Body of pancreas (tissue), 4 donors: ENCODE measurements at regions not wholly inside any gene's neighbourhood (a gene's known extent, or its start where the extent isn't known, plus 50 kb on each side); places are given as distances from the start of the nearest gene placed in this dataset.

Experiments
- CTCF ChIP-seq, 7 experiments: fragments of 450-650 bp in 4 of 7; fragments of 200-600 bp in 3 of 7; sonication (generic) in 3 of 7; IDR thresholded peaks; one replicate each; pipeline ENCODE4 v1.5.1; 2016 to 2019; ENCODE audit warnings: antibody characterized with exemption in 7 of 7
- POLR2A ChIP-seq, 3 donors: fragments of 450-650 bp; IDR thresholded peaks; one replicate each; pipeline ENCODE4 v1.6.1; 2016; ENCODE audit warnings: antibody characterized with exemption in 3 of 3, mild to moderate bottlenecking in 2 of 3

- TF ChIP-seq CTCF (IDR thresholded peaks at IDR 0.05) (no peak), POLR2A (IDR thresholded peaks at IDR 0.05) (no peak)
Measured at GRCh38 chr18:1751249-1751648, 820.1 kb downstream of the METTL4 start.
